Left lobe of liver (tissue), 2 donors: ENCODE measurements at regions not wholly inside any gene's neighbourhood (a gene's known extent, or its start where the extent isn't known, plus 50 kb on each side); places are given as distances from the start of the nearest gene placed in this dataset.
A peak's percentile ranks its signal among the peaks of the same experiment; 100 is the strongest.
"Not testable (repeated sequence)": the region's sequence is repeated elsewhere in the genome, so short reads cannot be mapped to it uniquely, and the experiment has no call there.

ENCODE experiments used
- ATAC-seq: fragments of 200-7000 bp; cut with Tn5 transposase; one replicate; pipeline ENCODE4 v1.9.1; 2020; ENCODE audit warnings: mild to moderate bottlenecking, moderate library complexity
- DNase-seq: peaks from one replicate; pipeline ENCODE4 v3.0.0-alpha.2; 2020; ENCODE audit warnings: low spot score
- donor health status: DM: no; HTN: no; CAD: no; lungs with moderate emphysema.
- donor health status: DM: no; HTN: yes; CAD: no.

GRCh38 chr1:228889289-228889688, 154.0 kb downstream of the RHOU start:
- DNase-seq (no peak), ATAC-seq (no peak)

- DNase-seq, result no peak
- no peak for ATAC-seq
These were observed 156.2 kb downstream of the RHOU start for GRCh38 chr1:228891272-228892034.

- DNase-seq, ATAC-seq: not testable (repeated sequence)
These were observed 156.9 kb downstream of the RHOU start for GRCh38 chr1:228892200-228892599.

- ATAC-seq (no peak), DNase-seq (no peak)
These were observed 159.2 kb downstream of the RHOU start for GRCh38 chr1:228894442-228894989.

- DNase-seq (no peak), ATAC-seq (no peak)
These were observed 162.6 kb downstream of the RHOU start for GRCh38 chr1:228897901-228898300.

- DNase-seq, result no peak
- no peak for ATAC-seq
These were observed 163.3 kb downstream of the RHOU start for GRCh38 chr1:228898582-228898992.

- no peak for ATAC-seq
- no peak for DNase-seq
These were observed 164.2 kb downstream of the RHOU start for GRCh38 chr1:228899421-228899956.

- ATAC-seq, result no peak
- no peak for DNase-seq
These were observed 165.0 kb downstream of the RHOU start for GRCh38 chr1:228900099-228900885.

- no peak for DNase-seq
- ATAC-seq, result no peak
These were observed 165.7 kb downstream of the RHOU start for GRCh38 chr1:228900886-228901392.

GRCh38 chr1:228901936-228902681, 166.8 kb downstream of the RHOU start:
- DNase-seq (no peak), ATAC-seq (no peak)

- ATAC-seq, result peak; percentile 94
These were observed 167.6 kb downstream of the RHOU start for GRCh38 chr1:228902781-228903433.

GRCh38 chr1:228903434-228904071, 168.3 kb downstream of the RHOU start:
- DNase-seq (no peak), ATAC-seq (peak; percentile 17)

More at GRCh38 chr1:228902781-228903433, 167.6 kb downstream of the RHOU start:
- peak; percentile 90 for DNase-seq

GRCh38 chr1:228904222-228904621, 168.9 kb downstream of the RHOU start:
- DNase-seq, result no peak
- no peak for ATAC-seq

- no peak for DNase-seq
- ATAC-seq, result no peak
These were observed 170.4 kb downstream of the RHOU start for GRCh38 chr1:228905701-228906101.

GRCh38 chr1:228906223-228906860, 171.1 kb downstream of the RHOU start:
- ATAC-seq, result no peak
- DNase-seq, result no peak

- ATAC-seq, result no peak
- DNase-seq, result no peak
These were observed 176.2 kb downstream of the RHOU start for GRCh38 chr1:228911225-228912210.

- no peak for ATAC-seq
These were observed 178.5 kb downstream of the RHOU start for GRCh38 chr1:228913626-228914414.

More at GRCh38 chr1:228913626-228914414, 178.5 kb downstream of the RHOU start:
- no peak for DNase-seq
